GM23248 (cell line): ENCODE measurements at regions not wholly inside any gene's neighbourhood (a gene's known extent, or its start where the extent isn't known, plus 50 kb on each side); places are given as distances from the start of the nearest gene placed in this dataset.

Experiments used
- EZH2 ChIP-seq: fragments of 200-600 bp; sonication (generic); IDR thresholded peaks from 2 replicates; pipeline ENCODE4 v1.6.1; 2018; ENCODE audit warnings: antibody characterized with exemption, mild to moderate bottlenecking; ENCODE audit not compliant: insufficient read depth, poor library complexity, severe bottlenecking
- EZH2phosphoT487 ChIP-seq: fragments of 200-600 bp; sonication (generic); IDR thresholded peaks from 2 replicates; pipeline ENCODE4 v1.6.1; 2018; ENCODE audit warnings: antibody characterized with exemption, moderate library complexity, mild to moderate bottlenecking, low read depth; ENCODE audit not compliant: insufficient read depth

- TF ChIP-seq EZH2: no peak
- no peak for TF ChIP-seq EZH2phosphoT487
Measured at GRCh38 chr1:82446955-82447354, 646.2 kb downstream of the ADGRL2 start.
